Thoracic aorta (tissue), 2 donors: ENCODE measurements at regions not wholly inside any gene's neighbourhood (a gene's known extent, or its start where the extent isn't known, plus 50 kb on each side); places are given as distances from the start of the nearest gene placed in this dataset.

Experiments
- ATAC-seq: fragments of 150-250 bp; one replicate; pipeline ENCODE4 v1.8.0; 2017; ENCODE audit warnings: low read depth; ENCODE audit not compliant: insufficient number of reproducible peaks, low FRiP score
- DNase-seq: peaks from one replicate; pipeline ENCODE4 v3.0.0-alpha.2; 2020; ENCODE audit warnings: low spot score
- H3K27ac ChIP-seq, 2 donors: fragments of 200-600 bp; sonication (generic); 1 replicate in 1 of 2; 2 replicates in 1 of 2; pipeline ENCODE4 v1.5.1; 2016; ENCODE audit warnings: mild to moderate bottlenecking in 2 of 2, moderate library complexity in 2 of 2
- H3K27me3 ChIP-seq: fragments of 200-600 bp; sonication (generic); replicated peaks from 2 replicates; pipeline ENCODE4 v1.6.0; 2016; ENCODE audit warnings: mild to moderate bottlenecking; ENCODE audit not compliant: insufficient read depth
- H3K36me3 ChIP-seq: fragments of 200-600 bp; sonication (generic); one replicate; pipeline ENCODE4 v1.5.1; 2016
- H3K4me1 ChIP-seq, 2 donors: fragments of 200-600 bp; sonication (generic); 1 replicate in 1 of 2; 2 replicates in 1 of 2; pipeline versions ENCODE4 v1.5.1 to v1.6.0; 2016; ENCODE audit warnings: low read depth in 2 of 2, mild to moderate bottlenecking in 1 of 2; ENCODE audit not compliant: control insufficient read depth in 1 of 2
- H3K4me3 ChIP-seq: fragments of 200-600 bp; sonication (generic); 2 replicates; pipeline ENCODE4 v1.5.1; 2016; ENCODE audit warnings: mild to moderate bottlenecking
- H3K9me3 ChIP-seq: fragments of 200-600 bp; sonication (generic); 2 replicates; pipeline ENCODE4 v1.5.1; 2016
- TF ChIP-seq, protein P1 (sequence below): fragments of 200-600 bp; sonication (generic); IDR thresholded peaks from one replicate; pipeline ENCODE4 v1.5.1; 2019; ENCODE audit warnings: antibody characterized with exemption

DNA sequence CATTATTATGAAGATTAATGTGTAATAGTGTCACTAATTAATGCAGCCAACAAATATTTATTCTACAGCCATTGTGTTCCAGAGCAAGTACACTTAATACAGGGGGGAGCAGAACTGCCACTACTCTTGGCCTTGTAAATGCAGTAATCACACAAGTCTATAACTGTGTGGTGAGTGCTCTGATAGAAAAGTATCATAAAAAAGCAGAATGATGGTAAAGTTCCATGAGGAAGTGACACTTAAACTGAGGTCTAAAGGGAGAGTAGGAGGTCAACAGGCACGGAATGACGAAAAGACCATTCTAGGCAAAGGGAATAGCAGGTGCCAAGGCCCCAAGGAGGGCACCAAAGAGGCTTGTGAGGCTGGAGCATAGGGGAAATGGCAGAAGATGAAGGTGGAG, 142.9 kb downstream of the OSTF1 start:
- TF ChIP-seq, protein P1, sequence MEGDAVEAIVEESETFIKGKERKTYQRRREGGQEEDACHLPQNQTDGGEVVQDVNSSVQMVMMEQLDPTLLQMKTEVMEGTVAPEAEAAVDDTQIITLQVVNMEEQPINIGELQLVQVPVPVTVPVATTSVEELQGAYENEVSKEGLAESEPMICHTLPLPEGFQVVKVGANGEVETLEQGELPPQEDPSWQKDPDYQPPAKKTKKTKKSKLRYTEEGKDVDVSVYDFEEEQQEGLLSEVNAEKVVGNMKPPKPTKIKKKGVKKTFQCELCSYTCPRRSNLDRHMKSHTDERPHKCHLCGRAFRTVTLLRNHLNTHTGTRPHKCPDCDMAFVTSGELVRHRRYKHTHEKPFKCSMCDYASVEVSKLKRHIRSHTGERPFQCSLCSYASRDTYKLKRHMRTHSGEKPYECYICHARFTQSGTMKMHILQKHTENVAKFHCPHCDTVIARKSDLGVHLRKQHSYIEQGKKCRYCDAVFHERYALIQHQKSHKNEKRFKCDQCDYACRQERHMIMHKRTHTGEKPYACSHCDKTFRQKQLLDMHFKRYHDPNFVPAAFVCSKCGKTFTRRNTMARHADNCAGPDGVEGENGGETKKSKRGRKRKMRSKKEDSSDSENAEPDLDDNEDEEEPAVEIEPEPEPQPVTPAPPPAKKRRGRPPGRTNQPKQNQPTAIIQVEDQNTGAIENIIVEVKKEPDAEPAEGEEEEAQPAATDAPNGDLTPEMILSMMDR, result no peak
- ATAC-seq, result no peak
- peak overlapping the region in 1 of 2 donors; percentile 85 for H3K27ac ChIP-seq
- no peaks in the 10 kb centered on the region for H3K36me3 ChIP-seq
- no peak overlapping the region for H3K4me3 ChIP-seq
- peaks cover 17 to 40% of the 10 kb centered on the region in 2 donors for H3K4me1 ChIP-seq
- DNase-seq, result no peak
- H3K9me3 ChIP-seq, result peaks cover 5% of the 10 kb centered on the region
- no peaks in the 10 kb centered on the region for H3K27me3 ChIP-seq

DNA sequence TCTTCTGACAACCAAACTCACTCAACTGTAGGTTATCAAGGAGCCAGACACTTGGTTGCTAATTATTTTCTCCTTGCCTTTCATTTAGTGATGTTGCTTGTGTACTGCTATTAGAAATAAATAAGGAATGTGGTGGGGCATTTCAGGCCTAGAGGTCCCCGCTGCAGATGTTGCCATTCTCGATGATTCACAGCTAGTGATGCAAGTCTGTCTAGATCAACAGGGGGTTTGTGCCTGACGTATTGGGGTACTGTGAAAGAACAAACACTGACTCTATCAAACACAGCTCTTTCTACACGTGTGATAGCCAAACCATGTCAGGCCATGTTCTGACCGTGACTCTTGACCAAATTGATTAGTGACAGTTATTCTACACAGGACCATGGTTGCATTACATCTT, 144.7 kb downstream of the OSTF1 start:
- no peak overlapping the region for H3K4me3 ChIP-seq
- TF ChIP-seq, protein P1, result no peak
- no peaks in the 10 kb centered on the region for H3K36me3 ChIP-seq
- no peak for ATAC-seq
- no peak for DNase-seq
- H3K4me1 ChIP-seq, result peaks cover 17 to 37% of the 10 kb centered on the region in 2 donors
- no peaks in the 10 kb centered on the region for H3K9me3 ChIP-seq
- no peaks in the 10 kb centered on the region for H3K27me3 ChIP-seq
- no peak overlapping the region for H3K27ac ChIP-seq

DNA sequence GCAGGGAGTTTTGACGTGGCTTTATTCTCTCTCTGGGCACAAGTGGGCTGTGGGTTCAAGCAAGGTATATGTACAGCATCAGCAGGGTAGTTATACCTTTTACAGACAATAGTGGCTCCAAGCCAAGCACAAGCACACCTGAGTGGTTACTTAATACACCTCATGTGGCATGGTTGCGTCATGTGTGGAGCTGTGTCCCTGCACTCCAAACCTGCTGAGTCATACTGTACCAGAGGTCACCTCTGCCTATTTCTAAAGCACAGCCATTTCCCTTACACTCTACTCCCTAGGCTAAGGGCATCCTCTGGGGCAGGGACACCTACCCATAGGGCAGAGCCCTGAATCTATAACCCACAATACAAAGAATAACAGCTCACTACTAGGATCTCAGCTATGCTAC, 147.3 kb downstream of the OSTF1 start:
- H3K27me3 ChIP-seq, result no peaks in the 10 kb centered on the region
- no peak overlapping the region for H3K27ac ChIP-seq
- TF ChIP-seq, protein P1, result no peak
- no peaks in the 10 kb centered on the region for H3K9me3 ChIP-seq
- no peaks in the 10 kb centered on the region for H3K36me3 ChIP-seq
- ATAC-seq (no peak), DNase-seq (no peak)
- H3K4me3 ChIP-seq, result no peak overlapping the region
- H3K4me1 ChIP-seq, result peaks cover 0 to 13% of the 10 kb centered on the region in 2 donors

DNA sequence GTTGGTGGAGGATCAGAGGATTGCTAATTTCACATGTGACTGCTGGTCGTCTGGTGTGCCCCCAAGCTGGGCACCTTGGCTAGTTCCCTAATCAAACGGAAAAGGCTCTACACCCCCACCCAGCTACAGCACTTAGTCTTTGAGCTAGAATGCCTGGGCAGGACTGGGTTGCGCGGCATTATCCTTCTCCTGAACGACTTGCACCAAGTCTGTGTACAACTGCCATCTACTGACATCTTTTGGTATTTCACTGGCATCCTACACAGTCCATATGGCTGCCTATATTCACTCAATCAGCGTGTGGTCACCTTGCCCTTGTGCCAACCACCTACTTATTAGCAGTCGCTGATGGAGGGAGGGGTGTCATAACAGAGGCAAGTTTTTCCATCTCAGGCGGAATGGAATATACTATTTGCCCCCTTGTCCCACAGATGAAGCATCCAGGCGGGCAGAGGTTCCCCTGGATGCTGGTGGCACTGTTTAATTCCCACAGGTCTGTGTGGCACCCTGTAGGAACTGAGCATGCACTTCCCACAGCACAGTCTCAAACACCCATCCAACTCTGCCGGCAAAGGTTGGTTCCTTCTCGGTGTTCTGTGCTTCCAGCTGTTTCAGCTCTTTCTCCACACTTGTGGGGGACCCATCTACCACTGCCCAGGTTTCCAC, 150.1 kb downstream of the OSTF1 start:
- H3K4me3 ChIP-seq, result no peak overlapping the region
- H3K27ac ChIP-seq, result no peak overlapping the region
- H3K4me1 ChIP-seq, result no peaks in the 10 kb centered on the region
- ATAC-seq (peak; percentile 78), DNase-seq (no peak)
- TF ChIP-seq, protein P1, result peak; percentile 83
- H3K36me3 ChIP-seq, result no peaks in the 10 kb centered on the region
- no peaks in the 10 kb centered on the region for H3K9me3 ChIP-seq
- H3K27me3 ChIP-seq, result no peaks in the 10 kb centered on the region

DNA sequence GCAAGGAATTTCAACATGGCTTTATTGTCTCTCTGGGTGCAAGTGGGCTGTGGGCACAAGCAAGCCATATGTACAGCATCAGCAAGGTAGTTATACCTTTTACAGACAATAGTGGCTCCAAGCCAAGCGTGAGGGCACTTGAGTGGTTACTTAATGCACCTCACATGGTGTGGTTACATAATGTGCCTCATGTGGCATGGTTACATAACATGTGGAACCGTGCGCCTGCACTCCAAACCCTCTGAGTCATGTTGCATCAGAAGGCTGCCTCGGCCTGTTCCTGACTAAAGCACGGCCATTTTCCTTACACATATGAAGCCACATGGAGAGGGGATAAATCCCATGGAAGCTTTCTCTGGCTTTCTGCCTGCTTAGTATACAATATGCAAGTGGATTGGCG, 150.9 kb downstream of the OSTF1 start:
- no peaks in the 10 kb centered on the region for H3K9me3 ChIP-seq
- no peaks in the 10 kb centered on the region for H3K4me1 ChIP-seq
- no peaks in the 10 kb centered on the region for H3K36me3 ChIP-seq
- ATAC-seq (no peak), DNase-seq (no peak)
- H3K27ac ChIP-seq, result no peak overlapping the region
- TF ChIP-seq, protein P1, result no peak
- H3K4me3 ChIP-seq, result no peak overlapping the region
- no peaks in the 10 kb centered on the region for H3K27me3 ChIP-seq
